Right lobe of liver (tissue), 4 donors: ENCODE measurements at regions not wholly inside any gene's neighbourhood (a gene's known extent, or its start where the extent isn't known, plus 50 kb on each side); places are given as distances from the start of the nearest gene placed in this dataset.

Experiments used
- POLR2A ChIP-seq: fragments of 450-650 bp; IDR thresholded peaks from one replicate; pipeline ENCODE4 v1.6.1; 2017; ENCODE audit warnings: antibody characterized with exemption, mild to moderate bottlenecking
- TF ChIP-seq, protein P1 (sequence below), 4 donors: fragments of 200-600 bp in 3 of 4; fragments of 450-650 bp in 1 of 4; IDR thresholded peaks; one replicate each; pipeline versions ENCODE4 v1.5.1 to v1.8.0; 2016 to 2022; ENCODE audit warnings: antibody characterized with exemption in 4 of 4, mild to moderate bottlenecking in 2 of 4
- donor health status: DM: no; HTN: no; CAD: no.
- donor health status: DM: no; HTN: no; CAD: no.
- donor health status: DM: no; HTN: yes; CAD: no.

DNA sequence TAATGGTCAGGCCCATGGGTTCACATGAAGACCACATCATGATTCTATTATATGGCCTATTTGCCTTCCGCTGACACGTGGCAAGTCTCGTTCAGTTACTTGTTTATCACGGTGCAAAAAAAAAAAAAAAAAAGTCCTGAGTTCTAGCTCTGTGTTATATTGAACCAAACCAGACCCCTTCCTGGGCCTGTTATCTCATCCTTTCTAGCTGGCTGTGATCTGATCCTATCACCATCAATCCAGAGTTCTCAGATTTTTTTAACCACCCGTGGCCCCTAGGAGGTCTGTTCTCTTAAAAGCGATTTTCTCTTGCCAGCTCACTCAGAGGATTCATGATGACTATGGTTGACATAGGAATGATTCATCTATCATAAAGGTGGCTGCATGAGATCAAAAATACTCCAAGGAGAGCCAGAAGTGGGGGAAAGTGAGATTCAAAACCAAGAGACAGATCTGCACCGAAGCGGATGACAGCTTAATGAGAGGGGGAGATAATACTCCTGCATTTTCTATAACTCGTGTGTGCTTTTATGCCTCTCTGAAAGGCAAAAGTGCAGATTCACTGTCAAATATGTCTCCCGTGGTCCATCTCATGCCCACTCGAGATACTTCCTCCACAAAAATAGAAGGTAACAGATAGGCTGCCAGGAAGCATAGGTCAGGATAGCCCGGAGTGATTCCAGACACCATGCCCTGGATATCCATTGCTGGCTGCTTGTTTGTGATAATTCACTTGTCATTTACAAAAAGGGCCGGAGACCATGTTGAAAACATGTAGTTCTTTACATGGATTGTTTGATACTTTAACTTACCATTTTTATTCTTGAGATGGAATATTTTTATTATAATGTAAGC lies 505.7 kb upstream of the KLHL29 start:
- TF ChIP-seq, protein P1, sequence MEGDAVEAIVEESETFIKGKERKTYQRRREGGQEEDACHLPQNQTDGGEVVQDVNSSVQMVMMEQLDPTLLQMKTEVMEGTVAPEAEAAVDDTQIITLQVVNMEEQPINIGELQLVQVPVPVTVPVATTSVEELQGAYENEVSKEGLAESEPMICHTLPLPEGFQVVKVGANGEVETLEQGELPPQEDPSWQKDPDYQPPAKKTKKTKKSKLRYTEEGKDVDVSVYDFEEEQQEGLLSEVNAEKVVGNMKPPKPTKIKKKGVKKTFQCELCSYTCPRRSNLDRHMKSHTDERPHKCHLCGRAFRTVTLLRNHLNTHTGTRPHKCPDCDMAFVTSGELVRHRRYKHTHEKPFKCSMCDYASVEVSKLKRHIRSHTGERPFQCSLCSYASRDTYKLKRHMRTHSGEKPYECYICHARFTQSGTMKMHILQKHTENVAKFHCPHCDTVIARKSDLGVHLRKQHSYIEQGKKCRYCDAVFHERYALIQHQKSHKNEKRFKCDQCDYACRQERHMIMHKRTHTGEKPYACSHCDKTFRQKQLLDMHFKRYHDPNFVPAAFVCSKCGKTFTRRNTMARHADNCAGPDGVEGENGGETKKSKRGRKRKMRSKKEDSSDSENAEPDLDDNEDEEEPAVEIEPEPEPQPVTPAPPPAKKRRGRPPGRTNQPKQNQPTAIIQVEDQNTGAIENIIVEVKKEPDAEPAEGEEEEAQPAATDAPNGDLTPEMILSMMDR (IDR thresholded peaks at IDR 0.05): no peak
- TF ChIP-seq POLR2A: no peak
